Mucosa of descending colon (tissue), 3 donors: ENCODE measurements at regions not wholly inside any gene's neighbourhood (a gene's known extent, or its start where the extent isn't known, plus 50 kb on each side); places are given as distances from the start of the nearest gene placed in this dataset.
A peak's percentile ranks its signal among the peaks of the same experiment; 100 is the strongest.

Experiments used
- ATAC-seq: fragments of 200-7000 bp; cut with Tn5 transposase; one replicate; pipeline ENCODE4 v1.9.1; 2020; ENCODE audit warnings: mild to moderate bottlenecking, moderate library complexity
- DNase-seq, 3 donors: peaks; one replicate each; pipeline ENCODE4 v3.0.0-alpha.2; 2020
- H3K36me3 ChIP-seq: fragments of 200-600 bp; one replicate; pipeline ENCODE4 v1.8.0; 2021; ENCODE audit warnings: low read depth, mild to moderate bottlenecking
- H3K4me1 ChIP-seq: fragments of 200-600 bp; one replicate; pipeline ENCODE4 v1.8.0; 2021; ENCODE audit warnings: low read depth, mild to moderate bottlenecking
- H3K4me3 ChIP-seq: fragments of 200-600 bp; one replicate; pipeline ENCODE4 v1.8.0; 2021; ENCODE audit warnings: mild to moderate bottlenecking
- H3K9me3 ChIP-seq: fragments of 200-600 bp; one replicate; pipeline ENCODE4 v1.8.0; 2021; ENCODE audit warnings: mild to moderate bottlenecking
- intact Hi-C, 2 donors: fragments of 100-400 bp; cut with DNase I in 1 of 2; cut with micrococcal nuclease in 1 of 2; formaldehyde crosslinking; loops; one replicate each; pipeline versions ENCODE4 v1.11.0 to v1.11.1; 2022; cut with DNase I, micrococcal nuclease
- TF ChIP-seq, protein P1 (sequence below): fragments of 200-600 bp; IDR thresholded peaks from one replicate; pipeline ENCODE4 v1.8.0; 2022; ENCODE audit warnings: antibody characterized with exemption, mild to moderate bottlenecking
- donor health status: DM: no; HTN: no; CAD: no; lungs with moderate emphysema.
- donor health status: DM: no; HTN: no; CAD: no.
- donor health status: DM: no; HTN: yes; CAD: no.

DNA sequence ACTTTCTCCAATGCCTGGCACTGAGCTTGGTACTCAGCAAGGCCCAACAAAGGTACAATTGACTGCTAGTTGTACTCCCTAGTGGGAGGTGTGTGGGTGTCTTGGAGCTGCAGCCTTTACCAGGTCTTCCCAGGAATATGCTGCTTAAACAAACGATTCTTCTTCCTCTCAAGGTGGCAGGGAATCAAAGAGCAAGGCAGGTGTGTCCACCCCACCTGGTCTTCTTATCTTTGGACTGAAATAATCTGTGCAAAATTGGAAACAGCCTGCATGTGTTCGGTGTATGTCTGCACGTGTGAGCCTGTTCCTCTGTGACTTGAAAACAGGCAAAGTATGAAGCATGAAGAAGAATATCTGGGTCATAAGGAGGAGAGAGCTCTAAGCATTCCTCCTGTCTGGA lies 235.3 kb downstream of the PTTG2 start:
- TF ChIP-seq, protein P1, sequence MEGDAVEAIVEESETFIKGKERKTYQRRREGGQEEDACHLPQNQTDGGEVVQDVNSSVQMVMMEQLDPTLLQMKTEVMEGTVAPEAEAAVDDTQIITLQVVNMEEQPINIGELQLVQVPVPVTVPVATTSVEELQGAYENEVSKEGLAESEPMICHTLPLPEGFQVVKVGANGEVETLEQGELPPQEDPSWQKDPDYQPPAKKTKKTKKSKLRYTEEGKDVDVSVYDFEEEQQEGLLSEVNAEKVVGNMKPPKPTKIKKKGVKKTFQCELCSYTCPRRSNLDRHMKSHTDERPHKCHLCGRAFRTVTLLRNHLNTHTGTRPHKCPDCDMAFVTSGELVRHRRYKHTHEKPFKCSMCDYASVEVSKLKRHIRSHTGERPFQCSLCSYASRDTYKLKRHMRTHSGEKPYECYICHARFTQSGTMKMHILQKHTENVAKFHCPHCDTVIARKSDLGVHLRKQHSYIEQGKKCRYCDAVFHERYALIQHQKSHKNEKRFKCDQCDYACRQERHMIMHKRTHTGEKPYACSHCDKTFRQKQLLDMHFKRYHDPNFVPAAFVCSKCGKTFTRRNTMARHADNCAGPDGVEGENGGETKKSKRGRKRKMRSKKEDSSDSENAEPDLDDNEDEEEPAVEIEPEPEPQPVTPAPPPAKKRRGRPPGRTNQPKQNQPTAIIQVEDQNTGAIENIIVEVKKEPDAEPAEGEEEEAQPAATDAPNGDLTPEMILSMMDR = no peak
- peaks cover 2% of the 10 kb centered on the region for H3K9me3 ChIP-seq
- no peaks in the 10 kb centered on the region for H3K36me3 ChIP-seq
- H3K4me3 ChIP-seq = no peak overlapping the region
- ATAC-seq (peak; percentile 83), DNase-seq (peak in 1 of 3 donors; percentile 38)
- H3K4me1 ChIP-seq = no peaks in the 10 kb centered on the region
- intact Hi-C loops = no loop called here

DNA sequence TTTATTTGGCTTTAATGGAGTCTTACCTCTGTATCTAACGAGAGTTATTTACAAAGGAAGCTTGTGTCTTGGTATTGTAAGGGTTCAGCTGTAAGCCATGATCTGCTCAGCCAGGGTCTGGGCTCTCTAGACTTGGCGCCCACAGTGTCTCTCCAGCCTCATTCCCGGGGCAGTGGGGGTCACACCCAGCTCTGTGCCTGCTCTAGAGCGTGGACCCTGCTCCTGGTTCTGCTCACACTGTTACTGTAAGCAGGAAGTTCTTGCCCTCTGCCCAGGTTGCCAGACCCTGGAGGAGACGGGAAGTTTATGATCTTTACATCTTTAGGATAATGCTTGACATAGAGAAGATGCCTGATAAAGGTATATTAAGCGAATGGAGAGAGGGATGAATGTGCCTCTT lies 235.7 kb downstream of the PTTG2 start:
- Histone ChIP-seq H3K4me1 (no peaks in the 10 kb centered on the region), H3K9me3 (peaks cover 2% of the 10 kb centered on the region), H3K4me3 (no peak overlapping the region), H3K36me3 (no peaks in the 10 kb centered on the region)
- TF ChIP-seq, protein P1 = no peak
- intact Hi-C loops = no loop called here
- ATAC-seq (peak; percentile 53), DNase-seq (no peak)

DNA sequence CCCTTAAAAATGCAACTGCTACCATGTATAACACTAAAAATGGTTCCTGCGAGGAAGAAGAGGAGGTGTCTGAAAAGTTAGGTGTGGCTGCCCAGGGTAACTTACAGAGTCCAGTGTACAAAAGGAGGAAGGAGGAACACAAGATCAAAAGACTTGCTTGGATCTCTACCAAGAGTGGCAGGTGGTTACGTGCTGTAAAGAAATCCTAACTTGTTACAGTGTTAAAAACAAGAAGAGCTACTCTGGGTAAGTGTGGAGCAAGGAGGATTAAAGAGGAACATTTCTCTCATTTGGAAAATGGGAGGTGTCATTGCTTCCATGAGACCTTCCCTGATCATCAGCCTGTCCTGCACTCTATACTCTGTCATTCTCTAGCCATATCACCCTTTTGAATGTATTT lies 242.0 kb downstream of the PTTG2 start:
- Histone ChIP-seq H3K36me3 (no peaks in the 10 kb centered on the region), H3K9me3 (no peaks in the 10 kb centered on the region), H3K4me1 (no peaks in the 10 kb centered on the region), H3K4me3 (no peak overlapping the region)
- TF ChIP-seq, protein P1 = no peak
- intact Hi-C loops = no loop called here
- DNase-seq = peak in 1 of 3 donors; percentile 78
- ATAC-seq = peak; percentile 97

DNA sequence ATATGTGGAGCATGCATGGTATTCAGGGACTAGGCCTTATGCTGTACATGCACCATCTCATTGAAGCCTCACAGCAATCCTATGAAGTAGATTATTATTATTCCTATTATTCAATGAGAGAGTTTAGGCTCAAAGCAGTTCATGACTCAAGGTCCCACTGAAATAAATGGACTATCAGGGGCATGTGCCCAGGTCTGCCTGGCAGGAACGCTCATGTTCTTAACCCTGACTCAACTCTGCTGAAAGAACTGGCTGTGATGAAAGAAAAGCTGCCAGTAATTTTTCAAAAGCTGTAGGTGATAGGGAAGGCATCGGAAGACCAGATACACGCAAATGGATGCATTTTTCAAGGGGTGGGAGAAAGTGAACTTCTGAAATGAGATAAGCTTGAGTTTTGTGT lies 243.4 kb downstream of the PTTG2 start:
- DNase-seq (no peak), ATAC-seq (no peak)
- TF ChIP-seq, protein P1 = no peak
- intact Hi-C loops = no loop called here
- H3K4me1 ChIP-seq = no peaks in the 10 kb centered on the region
- H3K9me3 ChIP-seq = no peaks in the 10 kb centered on the region
- no peak overlapping the region for H3K4me3 ChIP-seq
- H3K36me3 ChIP-seq = no peaks in the 10 kb centered on the region

DNA sequence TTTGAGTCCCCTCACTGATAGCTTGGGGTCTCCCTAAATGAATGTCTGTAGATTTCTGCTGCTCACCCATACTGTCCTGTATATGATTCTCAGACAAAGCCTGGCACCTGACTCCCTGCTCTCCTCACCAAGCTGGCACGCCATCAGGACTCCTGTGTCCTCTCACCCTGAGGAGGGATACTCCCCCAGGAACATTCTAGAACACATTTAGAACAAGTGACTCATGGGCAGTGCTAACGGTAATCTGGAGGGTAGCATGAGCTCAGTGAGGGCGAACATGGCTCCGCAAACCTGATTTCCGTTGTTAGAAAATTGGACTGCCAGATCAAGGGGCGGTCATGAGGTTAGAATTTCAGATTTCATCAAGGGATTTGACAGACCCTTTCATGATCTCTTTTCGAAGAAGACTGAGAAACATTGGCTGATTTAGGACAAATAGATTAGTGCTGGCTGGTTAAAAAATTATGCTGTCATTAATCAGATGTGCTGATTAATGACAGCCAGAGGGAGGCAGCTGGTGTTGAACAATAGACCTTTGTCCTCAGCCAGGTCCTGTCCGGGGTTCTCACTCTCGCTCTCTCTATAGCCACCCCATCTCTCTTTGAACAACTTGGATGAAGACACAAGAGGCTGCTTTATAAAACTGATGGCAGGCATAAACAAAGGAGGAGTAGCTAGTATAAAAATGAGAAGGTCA lies 244.3 kb downstream of the PTTG2 start:
- no peaks in the 10 kb centered on the region for H3K4me1 ChIP-seq
- no peaks in the 10 kb centered on the region for H3K36me3 ChIP-seq
- TF ChIP-seq, protein P1 = no peak
- intact Hi-C loops = no loop called here
- DNase-seq = no peak
- H3K4me3 ChIP-seq = no peak overlapping the region
- H3K9me3 ChIP-seq = no peaks in the 10 kb centered on the region
- no peak for ATAC-seq

DNA sequence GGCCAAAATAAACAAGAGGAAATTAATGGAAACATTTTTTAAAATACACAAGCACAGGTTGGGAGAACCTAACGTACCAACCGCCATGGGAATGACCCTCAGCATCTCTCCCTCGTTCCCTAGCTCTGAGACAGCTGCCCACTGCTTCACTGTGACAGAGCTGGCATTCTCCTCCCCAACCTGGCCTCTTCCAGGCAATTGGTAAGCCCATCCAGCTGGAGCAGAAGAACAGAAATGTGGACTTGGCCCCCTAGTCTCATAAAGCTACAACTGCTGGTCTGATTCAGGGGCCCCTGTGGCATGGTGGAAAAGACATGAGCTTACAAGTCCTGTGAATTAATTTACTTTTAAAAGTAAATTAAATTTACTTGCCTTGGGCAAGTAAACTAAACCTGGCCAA lies 245.1 kb downstream of the PTTG2 start:
- TF ChIP-seq, protein P1 = no peak
- Histone ChIP-seq H3K36me3 (no peaks in the 10 kb centered on the region), H3K4me3 (no peak overlapping the region), H3K9me3 (no peaks in the 10 kb centered on the region), H3K4me1 (no peaks in the 10 kb centered on the region)
- ATAC-seq (no peak), DNase-seq (no peak)
- intact Hi-C loops = no loop called here
